Daoy (cell line): ENCODE measurements at regions not wholly inside any gene's neighbourhood (a gene's known extent, or its start where the extent isn't known, plus 50 kb on each side); places are given as distances from the start of the nearest gene placed in this dataset.
"Not testable (repeated sequence)": the region's sequence is repeated elsewhere in the genome, so short reads cannot be mapped to it uniquely, and the experiment has no call there.

Source experiments
- DNase-seq: peaks from one replicate; pipeline ENCODE4 v3.0.0-alpha.2; 2015; ENCODE audit warnings: low read depth

DNA sequence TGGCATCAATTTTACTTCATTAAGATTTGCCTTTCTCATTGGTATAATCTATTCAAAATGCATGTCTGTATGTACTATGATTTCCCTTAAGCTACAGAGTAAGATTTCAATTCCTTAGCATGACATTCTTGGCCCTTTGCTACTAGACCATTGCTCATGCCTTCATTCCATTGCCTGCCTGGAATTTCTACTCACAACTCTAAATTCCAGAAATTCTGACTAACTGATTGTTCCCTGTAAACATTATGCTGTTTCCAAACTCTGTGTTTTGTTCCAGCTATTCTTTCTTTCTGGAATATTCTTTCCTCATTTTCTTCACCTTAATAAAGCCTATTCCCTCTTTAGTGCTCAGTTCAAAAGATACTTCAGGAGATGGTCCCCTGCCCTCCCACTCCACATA is 568.8 kb upstream of the SEMA6A start:
- DNase-seq, result no peak

DNA sequence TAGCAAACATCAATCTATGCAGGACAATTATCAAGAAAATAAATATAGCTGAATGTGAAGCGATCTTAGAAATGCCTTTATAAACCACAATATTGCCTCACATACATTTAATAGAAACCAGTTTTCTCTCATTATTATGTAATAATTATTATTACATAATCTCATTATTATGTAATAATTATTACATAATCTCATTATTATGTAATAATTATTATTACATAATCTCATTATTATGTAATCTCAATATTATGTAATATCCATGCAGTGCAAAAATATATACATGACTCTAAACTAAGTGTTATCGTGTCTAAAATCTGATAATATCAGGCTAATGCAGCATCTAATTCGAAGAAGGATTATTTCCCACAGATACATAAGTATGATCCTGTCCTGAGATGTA is 563.9 kb upstream of the SEMA6A start:
- DNase-seq, result no peak

- DNase-seq, result no peak
Measured at GRCh38 chr5:117135851-117136250, 561.2 kb upstream of the SEMA6A start.

- DNase-seq, result no peak
Measured at GRCh38 chr5:117133198-117133597, 558.6 kb upstream of the SEMA6A start.

DNA sequence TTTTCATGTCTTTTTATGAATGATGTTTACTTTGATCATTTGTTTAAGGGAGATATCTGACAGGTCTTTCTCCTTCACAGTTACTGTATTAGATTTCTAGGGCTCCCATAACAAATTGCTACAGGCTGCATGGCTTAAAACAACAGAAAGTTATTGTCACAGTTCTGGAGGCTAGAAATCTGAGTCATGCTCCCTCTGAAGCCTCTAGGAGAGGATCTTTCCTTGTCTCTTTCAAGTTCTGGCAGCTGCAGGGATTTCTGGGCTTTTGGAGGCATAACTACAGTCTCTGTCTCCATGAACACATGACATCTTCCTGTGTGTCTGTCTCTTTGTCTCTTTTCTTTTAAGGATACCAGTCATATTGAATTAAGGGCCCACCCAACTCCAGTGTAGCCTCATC is 557.3 kb upstream of the SEMA6A start:
- DNase-seq, result no peak

GRCh38 chr5:117131048-117131679 is 556.5 kb upstream of the SEMA6A start:
- DNase-seq, result no peak

- DNase-seq, result no peak
Measured at GRCh38 chr5:117118499-117118898, 543.9 kb upstream of the SEMA6A start.

DNA sequence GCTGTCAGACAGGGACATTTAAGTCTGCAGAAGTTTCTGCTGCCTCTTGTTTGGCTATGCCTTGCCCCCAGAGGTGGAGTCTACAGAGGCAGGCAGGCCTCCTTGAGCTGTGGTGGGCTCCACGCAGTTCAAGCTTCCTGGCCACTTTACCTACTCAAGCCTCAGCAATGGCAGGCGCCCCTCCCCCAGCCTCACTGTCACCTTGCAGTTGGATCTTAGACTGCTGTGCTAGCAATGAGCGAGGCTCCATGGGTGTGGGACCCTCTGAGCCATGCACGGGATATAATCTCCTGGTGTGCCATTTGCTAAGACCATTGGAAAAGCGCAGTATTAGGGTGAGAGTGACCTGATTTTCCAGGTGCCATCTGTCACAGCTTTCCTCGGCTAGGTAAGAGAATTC is 542.7 kb upstream of the SEMA6A start:
- DNase-seq, result not testable (repeated sequence)

DNA sequence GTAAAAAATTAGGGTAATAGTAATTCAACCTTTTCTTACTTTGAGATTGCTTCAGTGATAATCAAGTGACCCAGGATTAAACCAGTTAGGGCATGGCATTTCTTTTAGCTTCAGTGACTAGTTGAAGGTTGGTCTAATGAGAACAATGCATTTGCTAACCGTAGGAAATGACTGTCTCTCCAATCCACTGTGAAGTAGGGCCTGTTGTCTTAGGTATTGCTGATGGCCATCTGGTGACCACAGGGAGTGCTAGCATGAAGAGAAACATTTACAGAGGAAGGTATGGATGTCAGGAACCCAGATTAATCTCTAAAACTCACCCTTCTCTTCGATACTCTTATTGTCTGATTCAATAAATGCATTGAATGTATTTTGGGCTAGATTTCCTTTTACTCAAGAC is 535.9 kb upstream of the SEMA6A start:
- DNase-seq, result no peak

DNA sequence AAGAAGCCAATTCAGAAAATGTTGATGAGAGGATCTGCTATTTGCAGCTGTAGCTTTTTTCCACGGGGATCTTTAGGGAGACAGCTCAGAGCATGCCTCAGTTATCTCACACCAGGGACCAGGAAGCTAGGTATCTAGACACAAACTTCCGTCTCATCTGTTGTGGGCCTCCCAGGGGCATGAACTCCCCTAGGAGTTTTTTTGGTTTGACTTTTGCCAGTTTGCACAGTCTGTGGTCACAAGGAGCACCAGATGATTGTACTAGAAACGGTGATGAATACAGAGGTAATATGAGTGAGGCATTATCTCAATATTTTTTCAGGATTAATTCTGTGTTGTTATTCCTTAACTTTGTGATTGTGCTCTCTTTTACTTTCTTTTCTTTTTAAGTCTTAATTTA is 533.2 kb upstream of the SEMA6A start:
- no peak for DNase-seq

- DNase-seq, result no peak
Measured at GRCh38 chr5:117103703-117104102, 529.1 kb upstream of the SEMA6A start.

GRCh38 chr5:117102591-117102990 is 528.0 kb upstream of the SEMA6A start:
- DNase-seq, result no peak

GRCh38 chr5:117100176-117100575 is 525.6 kb upstream of the SEMA6A start:
- DNase-seq, result no peak

DNA sequence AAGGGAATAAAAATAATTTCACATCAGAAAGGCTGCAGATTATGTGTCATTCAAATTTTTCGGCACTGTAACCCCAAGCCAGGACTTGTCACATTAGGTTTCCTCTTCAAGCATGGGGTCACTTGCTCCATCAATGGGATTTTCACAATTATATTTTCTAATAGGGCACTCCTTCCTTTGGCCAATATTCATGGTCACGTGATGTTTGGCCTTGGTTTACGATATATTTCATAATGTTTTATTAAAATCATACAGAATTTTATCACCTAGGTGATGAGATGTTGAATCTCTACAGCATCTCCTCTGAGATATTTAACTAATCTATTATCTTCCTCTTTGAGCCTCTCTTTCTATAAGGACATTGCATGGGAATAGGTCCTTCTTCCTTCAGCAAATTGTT is 523.5 kb upstream of the SEMA6A start:
- no peak for DNase-seq

- no peak for DNase-seq
Measured at GRCh38 chr5:117095346-117096332, 521.0 kb upstream of the SEMA6A start.

DNA sequence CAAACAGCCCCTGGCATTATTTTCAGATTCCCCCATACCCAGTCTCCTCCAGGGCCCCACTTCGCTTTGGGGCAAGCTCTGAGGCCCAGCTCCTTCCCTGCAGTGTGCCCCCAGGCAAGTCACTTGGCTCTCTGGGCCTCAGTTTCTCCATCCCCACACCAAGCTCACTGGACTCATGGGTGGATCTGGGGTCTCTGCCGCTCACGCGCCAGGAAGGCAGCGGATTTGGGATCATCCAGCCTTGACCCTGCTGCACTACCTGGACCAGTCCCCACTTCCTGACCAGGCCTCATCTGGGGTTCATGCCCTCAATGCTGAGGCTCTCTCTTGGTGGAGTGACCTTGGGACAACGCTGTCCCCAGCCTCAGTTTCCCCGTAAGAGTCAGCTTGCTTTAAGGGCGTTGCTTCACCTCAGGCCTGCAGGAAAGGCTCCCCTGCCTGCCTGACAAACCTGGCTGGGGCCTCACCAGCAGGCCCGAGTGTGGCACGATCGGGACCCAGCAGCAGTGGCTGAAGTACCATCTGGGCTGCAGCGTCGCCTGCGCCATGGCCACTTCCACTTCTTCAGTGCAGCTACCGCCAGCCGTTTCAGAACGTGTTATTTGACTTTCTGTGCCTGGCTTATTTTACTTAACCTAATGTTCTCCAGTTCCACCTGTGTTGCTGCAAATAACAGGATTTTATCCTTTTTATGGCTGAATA is 519.6 kb upstream of the SEMA6A start:
- DNase-seq, result no peak

DNA sequence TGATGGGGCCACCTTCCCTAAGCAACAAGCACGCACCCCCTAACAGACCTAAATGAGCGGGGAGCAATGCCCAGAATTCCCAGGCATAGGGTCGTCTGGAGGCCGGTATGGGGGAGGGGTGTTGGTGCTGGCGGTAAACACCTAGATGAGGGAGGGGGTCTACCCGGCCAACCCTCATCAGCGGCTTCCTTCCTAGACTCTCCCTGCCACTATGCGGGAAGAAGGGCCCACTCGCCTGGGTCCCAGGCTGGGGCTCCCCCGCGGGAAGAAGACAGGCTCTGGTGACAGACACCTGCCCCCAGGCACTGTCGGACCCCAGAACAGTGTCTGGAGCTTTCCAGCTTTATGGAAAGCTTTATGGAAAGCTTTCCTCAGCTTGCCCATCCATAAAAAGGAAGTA is 519.0 kb upstream of the SEMA6A start:
- DNase-seq, result no peak

GRCh38 chr5:117089001-117089400 is 514.4 kb upstream of the SEMA6A start:
- DNase-seq, result no peak

- DNase-seq, result no peak
Measured at GRCh38 chr5:117088176-117088575, 513.6 kb upstream of the SEMA6A start.

DNA sequence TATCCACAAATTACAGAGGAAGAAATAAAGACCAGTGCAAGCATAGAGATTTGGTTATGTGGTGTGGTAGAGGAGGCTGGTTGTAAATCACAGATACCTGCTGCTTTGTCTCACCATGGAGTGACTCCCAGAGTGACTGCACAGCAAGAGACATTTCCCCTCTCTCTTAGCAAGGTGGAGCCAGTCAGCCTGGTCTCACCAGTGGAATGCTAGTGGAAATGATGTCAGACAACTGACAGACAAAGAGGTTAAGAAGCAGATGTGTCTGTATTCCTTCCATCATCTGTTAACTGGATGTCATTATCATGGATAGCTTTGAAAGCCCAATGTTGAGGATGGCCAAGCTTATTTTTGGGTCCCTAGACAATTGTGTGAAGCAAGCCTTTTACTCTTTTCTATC is 509.4 kb upstream of the SEMA6A start:
- DNase-seq, result no peak

DNA sequence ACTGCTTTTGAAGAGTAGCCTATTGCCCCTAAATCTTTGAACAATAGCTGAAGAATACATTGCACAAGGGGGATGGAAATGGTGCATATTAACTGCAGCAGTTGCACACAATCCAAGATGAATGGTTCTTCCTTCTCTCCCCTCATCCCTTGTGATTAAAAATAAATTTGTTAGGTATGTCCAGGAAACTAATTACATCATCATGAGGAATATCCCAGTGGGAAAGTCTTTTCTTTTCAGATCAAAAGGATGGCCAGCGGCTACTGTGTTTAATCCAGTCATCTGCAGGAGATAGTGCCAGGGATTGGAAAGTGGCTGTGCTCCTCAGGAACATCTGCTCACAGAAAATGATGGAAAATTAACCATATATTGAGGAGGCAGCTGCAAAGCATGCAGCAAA is 508.4 kb upstream of the SEMA6A start:
- no peak for DNase-seq

- no peak for DNase-seq
Measured at GRCh38 chr5:117077142-117077541, 502.5 kb upstream of the SEMA6A start.

- no peak for DNase-seq
Measured at GRCh38 chr5:117072439-117072838, 497.8 kb upstream of the SEMA6A start.
